ENCODE measurements at regions not wholly inside any gene's neighbourhood (a gene's known extent, or its start where the extent isn't known, plus 50 kb on each side); places are given as distances from the start of the nearest gene placed in this dataset.

DNA sequence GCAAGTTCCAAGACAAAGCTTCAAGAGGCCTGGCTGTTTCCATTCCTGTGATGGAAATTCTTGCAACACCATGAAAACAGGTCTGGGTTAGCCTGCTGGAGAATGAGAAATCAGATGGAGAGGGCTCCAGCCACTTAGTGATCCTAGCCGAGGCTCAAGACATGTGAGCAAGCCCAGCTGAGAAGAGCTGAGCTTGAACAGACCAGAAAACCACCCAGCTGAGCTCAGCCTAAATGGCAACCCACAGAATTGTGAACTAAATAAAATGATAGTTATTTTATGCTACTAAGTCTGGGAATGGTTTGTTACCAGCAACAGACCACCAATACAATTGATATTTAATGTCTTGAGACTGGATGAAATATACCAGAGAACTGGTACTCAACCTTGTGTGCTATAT is 494.5 kb downstream of the RMST start (continued):
- TF ChIP-seq, protein P1, sequence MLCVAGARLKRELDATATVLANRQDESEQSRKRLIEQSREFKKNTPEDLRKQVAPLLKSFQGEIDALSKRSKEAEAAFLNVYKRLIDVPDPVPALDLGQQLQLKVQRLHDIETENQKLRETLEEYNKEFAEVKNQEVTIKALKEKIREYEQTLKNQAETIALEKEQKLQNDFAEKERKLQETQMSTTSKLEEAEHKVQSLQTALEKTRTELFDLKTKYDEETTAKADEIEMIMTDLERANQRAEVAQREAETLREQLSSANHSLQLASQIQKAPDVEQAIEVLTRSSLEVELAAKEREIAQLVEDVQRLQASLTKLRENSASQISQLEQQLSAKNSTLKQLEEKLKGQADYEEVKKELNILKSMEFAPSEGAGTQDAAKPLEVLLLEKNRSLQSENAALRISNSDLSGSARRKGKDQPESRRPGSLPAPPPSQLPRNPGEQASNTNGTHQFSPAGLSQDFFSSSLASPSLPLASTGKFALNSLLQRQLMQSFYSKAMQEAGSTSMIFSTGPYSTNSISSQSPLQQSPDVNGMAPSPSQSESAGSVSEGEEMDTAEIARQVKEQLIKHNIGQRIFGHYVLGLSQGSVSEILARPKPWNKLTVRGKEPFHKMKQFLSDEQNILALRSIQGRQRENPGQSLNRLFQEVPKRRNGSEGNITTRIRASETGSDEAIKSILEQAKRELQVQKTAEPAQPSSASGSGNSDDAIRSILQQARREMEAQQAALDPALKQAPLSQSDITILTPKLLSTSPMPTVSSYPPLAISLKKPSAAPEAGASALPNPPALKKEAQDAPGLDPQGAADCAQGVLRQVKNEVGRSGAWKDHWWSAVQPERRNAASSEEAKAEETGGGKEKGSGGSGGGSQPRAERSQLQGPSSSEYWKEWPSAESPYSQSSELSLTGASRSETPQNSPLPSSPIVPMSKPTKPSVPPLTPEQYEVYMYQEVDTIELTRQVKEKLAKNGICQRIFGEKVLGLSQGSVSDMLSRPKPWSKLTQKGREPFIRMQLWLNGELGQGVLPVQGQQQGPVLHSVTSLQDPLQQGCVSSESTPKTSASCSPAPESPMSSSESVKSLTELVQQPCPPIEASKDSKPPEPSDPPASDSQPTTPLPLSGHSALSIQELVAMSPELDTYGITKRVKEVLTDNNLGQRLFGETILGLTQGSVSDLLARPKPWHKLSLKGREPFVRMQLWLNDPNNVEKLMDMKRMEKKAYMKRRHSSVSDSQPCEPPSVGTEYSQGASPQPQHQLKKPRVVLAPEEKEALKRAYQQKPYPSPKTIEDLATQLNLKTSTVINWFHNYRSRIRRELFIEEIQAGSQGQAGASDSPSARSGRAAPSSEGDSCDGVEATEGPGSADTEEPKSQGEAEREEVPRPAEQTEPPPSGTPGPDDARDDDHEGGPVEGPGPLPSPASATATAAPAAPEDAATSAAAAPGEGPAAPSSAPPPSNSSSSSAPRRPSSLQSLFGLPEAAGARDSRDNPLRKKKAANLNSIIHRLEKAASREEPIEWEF (IDR thresholded peaks at IDR 0.05; ENCODE audit: insufficient replicate concordance, low read depth, low read length): no peak
- TF ChIP-seq IRF4 (IDR thresholded peaks at IDR 0.05; ENCODE audit: low read depth, low read length): no peak
- no peak for TF ChIP-seq CHD1 (IDR thresholded peaks at IDR 0.05; ENCODE audit: low read depth, low read length)
- TF ChIP-seq, protein P2, sequence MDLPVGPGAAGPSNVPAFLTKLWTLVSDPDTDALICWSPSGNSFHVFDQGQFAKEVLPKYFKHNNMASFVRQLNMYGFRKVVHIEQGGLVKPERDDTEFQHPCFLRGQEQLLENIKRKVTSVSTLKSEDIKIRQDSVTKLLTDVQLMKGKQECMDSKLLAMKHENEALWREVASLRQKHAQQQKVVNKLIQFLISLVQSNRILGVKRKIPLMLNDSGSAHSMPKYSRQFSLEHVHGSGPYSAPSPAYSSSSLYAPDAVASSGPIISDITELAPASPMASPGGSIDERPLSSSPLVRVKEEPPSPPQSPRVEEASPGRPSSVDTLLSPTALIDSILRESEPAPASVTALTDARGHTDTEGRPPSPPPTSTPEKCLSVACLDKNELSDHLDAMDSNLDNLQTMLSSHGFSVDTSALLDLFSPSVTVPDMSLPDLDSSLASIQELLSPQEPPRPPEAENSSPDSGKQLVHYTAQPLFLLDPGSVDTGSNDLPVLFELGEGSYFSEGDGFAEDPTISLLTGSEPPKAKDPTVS (IDR thresholded peaks at IDR 0.05; ENCODE audit: low read depth, low read length): no peak
- TF ChIP-seq EGR1 (IDR thresholded peaks at IDR 0.05; ENCODE audit: borderline replicate concordance in 1 of 2, low read depth in 2 of 2, low read length in 2 of 2): no peak
- TF ChIP-seq RCOR1 (conservative IDR thresholded peaks at IDR 0.05; ENCODE audit: low read depth, low read length): no peak
